GM12892 (cell line): ENCODE measurements at regions not wholly inside any gene's neighbourhood (a gene's known extent, or its start where the extent isn't known, plus 50 kb on each side); places are given as distances from the start of the nearest gene placed in this dataset.
"Not testable (repeated sequence)": the region's sequence is repeated elsewhere in the genome, so short reads cannot be mapped to it uniquely, and the experiment has no call there.

ENCODE experiments used
- DNase-seq: peaks from one replicate; pipeline ENCODE4 v3.0.0; 2011; ENCODE audit not compliant: insufficient read length
- FAIRE-seq: peaks from 2 replicates; lab custom pipeline; 2011; peaks lifted over from hg19 to GRCh38; lab: Jason Lieb, UNC
- POLR2A ChIP-seq: IDR thresholded peaks from 2 replicates; pipeline ENCODE4 v1.6.1; 2011; ENCODE audit warnings: low read depth, low read length, control low read depth
- POLR2AphosphoS5 ChIP-seq: IDR thresholded peaks from 2 replicates; pipeline ENCODE4 v1.6.1; 2011; ENCODE audit warnings: low read depth, low read length, control low read depth
- TAF1 ChIP-seq: IDR thresholded peaks from 2 replicates; pipeline ENCODE4 v1.6.1; 2011; ENCODE audit warnings: low read depth, mild to moderate bottlenecking, control low read depth, low read length, borderline replicate concordance

DNA sequence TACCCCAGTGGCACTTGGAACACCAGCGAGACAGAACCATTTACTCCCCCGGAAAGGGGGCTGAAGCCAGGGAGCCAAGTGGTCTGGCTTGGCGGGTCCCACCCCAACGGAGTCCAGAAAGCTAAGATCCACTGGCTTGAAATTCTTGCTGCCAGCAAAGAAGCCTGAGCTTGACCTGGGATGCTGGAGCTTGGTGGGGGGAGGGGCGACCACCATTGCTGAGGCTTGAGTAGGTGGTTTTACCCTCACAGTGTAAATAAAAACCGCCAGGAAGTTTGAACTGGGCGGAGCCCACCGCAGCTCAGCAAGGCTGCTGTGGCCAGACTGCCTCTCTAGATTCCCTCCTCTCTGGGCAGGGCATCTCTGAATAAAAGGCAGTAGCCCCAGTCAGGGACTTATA is 62.8 kb downstream of the RPS24 start:
- DNase-seq, FAIRE-seq: not testable (repeated sequence)

DNA sequence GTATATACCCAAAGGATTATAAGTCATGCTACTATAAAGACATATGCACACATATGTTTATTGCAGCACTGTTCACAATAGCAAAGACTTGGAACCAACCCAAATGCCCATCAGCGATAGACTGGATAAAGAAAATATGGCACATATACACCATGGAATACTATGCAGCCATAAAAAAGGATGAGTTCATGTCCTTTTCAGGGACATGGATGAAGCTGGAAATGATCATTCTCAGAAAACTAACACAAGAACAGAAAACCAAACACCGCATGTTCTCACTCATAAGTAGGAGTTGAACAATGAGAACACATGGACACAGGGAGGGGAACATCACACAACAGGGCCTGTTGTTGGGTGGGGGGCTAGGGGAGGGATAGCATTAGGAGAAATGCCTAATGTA is 68.9 kb downstream of the RPS24 start:
- FAIRE-seq, DNase-seq: not testable (repeated sequence)

DNA sequence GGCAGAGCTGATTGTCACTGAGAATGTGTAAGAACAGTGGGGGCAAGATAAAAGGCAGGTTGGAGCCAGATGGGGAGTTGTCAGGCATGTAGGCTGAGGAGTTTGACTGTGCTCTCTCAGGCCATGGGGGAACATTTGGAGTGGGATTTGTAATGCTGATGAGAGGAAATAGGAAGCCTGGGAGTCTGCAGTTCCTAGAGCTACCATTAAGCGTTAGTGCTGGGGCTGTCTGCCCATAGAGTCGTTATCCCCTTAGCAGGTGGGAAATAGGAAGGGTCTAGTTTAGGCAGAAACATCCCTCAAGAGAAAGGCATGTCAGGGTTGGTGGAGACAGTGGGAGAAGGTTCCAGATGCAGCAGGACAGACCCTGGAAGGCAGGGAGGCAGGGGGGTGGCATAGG is 75.5 kb downstream of the RPS24 start:
- DNase-seq (no peak), FAIRE-seq (no peak)
- TF ChIP-seq POLR2AphosphoS5, result no peak
- no peak for TF ChIP-seq POLR2A
- TF ChIP-seq TAF1, result no peak

DNA sequence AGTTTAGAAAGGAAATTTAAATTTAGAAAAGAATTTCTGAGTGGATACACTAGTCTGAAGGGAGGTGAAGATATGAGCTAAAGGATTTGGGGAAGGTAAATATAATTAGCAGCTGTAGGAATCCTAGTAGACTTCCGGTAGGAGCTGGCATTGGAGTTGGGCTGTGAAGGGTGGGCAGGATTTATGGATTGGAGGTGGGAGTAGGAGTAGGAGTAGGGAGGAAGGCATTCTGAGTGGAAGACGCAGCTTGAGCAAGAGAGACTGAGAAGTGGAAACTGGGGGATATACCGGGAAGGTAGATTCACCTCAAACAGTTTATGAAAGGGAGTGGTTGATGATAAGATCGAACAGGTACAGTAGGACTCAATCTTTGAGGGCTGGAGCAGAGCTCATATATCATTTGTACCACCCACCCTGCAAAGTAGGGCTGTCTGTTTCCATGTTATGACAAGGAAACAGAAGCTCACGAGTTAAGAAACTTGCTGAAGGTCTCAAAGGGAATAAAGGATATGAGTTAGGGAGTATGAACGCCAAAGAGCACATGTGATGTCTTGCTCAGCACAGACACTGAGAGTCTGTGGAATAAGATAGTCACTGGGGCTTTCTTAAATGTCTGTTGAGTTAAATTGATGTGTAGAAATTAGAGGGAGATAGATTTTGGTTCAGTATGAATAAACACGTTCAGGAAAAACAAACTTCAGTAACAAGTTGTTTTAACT is 81.6 kb downstream of the RPS24 start:
- FAIRE-seq, result no peak
- no peak for TF ChIP-seq POLR2AphosphoS5
- no peak for DNase-seq

DNA sequence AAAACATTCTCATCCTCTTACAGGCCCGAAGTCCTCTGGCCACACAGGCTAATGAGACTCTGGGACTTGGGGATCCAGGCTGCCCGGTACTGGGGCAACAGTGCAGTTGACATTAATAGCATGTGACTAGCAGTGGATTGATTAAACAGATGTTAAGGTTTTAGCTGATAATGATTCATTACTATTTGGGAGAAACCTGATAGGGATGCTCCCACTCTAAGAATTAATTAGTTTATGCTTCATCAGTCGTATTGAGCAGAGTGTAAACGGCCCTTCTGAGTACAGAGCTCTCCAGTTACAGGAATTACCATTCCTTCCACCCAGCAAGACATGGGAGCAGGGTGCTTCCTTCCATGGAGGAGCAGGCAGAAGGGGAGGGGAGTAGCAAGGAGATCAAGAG is 82.7 kb downstream of the RPS24 start:
- DNase-seq (no peak), FAIRE-seq (no peak)
- no peak for TF ChIP-seq POLR2A
- TF ChIP-seq POLR2AphosphoS5, result no peak
- TF ChIP-seq TAF1, result no peak

DNA sequence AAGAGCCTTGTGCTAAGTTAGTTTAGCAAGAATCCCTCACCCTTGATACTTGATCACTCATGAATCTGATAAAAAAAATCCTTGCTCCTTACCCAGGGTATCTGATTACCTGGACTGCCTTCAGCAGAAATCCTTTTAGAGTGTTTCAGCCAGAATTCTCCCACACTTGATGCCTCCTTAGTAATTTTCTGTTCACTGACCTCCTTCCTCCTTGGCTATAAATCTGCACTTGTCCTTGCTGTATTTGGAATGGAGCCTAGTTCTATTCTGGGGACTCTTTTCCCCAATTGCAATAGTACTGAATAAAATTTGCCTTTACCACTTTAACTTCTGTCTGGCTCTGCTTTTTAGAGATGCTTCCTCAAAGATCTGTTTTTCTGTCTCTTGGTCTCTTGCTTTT is 84.9 kb downstream of the RPS24 start:
- FAIRE-seq, result no peak
- no peak for DNase-seq
- TF ChIP-seq POLR2AphosphoS5, result no peak
- TF ChIP-seq TAF1, result no peak
- TF ChIP-seq POLR2A, result no peak

DNA sequence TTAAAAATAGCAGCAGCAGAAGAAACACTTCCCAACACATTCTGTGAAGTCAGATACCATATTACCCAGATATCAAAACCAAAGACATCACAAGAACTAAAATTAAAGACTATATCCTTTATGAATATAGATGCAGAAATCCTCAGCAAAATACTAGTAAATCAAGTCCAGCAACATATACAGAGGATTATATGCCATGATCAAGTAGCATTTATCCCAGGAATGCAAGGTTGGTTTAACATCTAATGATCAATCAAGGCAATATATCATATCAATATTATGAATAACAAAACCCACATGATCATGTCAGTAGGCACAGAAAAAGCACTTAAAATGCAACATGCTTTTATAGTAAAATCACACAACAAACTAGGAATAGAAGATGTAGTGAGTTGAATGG is 88.1 kb downstream of the RPS24 start:
- TF ChIP-seq POLR2A (no peak), POLR2AphosphoS5 (no peak), TAF1 (no peak)
- no peak for DNase-seq
- FAIRE-seq, result no peak

DNA sequence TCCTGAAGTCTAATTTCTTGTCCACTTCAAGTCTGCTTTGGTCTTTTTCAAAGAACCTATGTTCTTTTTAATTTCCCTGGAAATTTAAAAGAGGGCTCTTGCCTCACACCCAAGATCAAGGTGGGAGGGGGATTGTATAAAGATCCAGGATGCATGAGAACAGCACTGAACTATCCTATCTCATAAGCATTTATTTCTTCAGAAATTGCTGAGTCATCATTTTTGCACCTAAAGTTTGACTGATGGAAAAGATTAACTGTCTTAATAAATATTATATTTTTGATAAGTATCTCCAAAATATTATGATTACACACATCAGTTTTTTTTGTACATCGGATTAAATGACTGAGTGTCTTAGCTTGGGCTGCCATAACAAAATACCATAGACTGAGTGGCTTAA is 90.5 kb downstream of the RPS24 start:
- FAIRE-seq (no peak), DNase-seq (no peak)
- TF ChIP-seq POLR2AphosphoS5 (no peak), TAF1 (no peak), POLR2A (no peak)

DNA sequence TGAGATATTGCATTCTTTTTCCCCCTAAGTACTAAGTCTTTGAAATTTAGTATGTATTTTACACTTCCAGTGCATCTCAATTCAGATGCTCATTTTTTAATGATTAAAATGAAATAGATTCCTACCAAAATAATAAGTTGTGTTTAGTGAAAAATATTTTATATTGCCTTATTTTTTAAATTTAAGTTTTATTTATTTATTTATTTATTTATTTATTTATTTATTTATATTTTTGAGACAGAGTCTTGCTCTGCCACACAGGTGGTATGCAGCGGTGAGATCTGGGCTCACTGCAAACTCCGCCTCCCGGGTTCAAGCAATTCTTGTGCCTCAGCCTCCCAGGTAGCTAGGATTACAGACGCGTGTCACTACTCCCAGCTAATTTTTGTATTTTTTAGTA is 95.5 kb downstream of the RPS24 start:
- FAIRE-seq (no peak), DNase-seq (no peak)
- TF ChIP-seq POLR2A, result no peak
- no peak for TF ChIP-seq POLR2AphosphoS5
- no peak for TF ChIP-seq TAF1

DNA sequence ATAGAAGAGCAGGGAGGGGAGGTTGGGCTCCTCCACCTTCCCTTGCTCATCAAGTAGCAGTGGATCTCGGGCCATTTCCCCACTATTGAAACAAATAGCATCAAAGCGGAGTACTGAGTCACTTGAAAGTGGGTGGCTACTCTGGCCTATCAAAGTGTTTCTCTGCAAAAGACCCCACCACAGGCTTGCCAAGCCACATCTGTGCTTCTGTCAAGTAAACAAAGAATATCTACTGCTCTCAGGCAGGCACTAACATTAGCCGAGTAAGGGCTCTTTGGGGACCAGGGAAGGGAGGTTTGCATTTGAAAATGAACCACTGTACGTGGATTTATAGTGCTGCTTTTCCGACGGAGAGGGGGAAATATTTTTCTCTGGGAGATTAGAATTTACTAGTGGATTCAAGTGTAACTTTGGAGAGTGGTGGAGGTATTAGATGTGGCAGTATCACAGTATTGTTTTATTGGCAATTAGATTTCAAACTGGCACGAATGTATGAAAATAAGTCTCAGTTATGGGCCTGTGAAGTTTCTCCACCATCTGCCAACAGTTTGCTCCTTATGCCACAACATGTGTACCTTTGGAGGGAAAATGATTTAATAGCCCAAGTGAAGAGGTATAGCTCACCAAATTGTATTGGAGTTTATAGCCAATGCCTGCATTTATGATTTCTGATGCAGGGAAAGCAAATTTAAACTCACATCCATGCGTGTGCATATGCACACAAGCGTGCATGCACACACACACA is 97.5 kb downstream of the RPS24 start:
- FAIRE-seq (no peak), DNase-seq (no peak)
- TF ChIP-seq POLR2A, result no peak
- TF ChIP-seq TAF1, result no peak
- TF ChIP-seq POLR2AphosphoS5, result no peak

DNA sequence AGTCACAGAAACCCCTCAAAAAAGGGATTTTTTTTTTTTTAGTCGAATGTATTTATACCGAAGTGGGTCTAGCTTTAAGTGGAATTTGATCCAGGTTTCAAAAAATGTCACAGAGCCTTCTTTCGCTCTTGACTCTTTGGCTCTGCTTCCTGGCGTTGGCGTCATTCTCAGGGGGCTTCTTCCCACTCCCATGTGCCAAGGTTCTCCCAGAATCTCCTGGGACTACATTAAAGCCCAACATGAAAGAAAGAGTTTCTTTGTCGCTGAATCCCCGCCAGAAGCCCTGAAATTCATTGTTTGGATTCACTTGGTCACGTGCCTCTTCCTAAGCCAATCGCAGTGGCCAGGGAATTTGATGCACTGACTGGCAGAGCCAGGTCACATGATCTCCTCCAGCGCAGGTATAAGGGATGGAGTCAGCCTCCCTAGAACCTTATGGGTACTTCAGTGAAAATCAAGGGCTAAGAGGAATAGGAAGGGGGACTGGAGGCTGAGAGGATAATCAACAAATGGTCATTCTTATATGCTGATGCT is 101.2 kb downstream of the RPS24 start:
- no peak for FAIRE-seq
- no peak for TF ChIP-seq TAF1
- no peak for TF ChIP-seq POLR2AphosphoS5
- TF ChIP-seq POLR2A, result no peak

DNA sequence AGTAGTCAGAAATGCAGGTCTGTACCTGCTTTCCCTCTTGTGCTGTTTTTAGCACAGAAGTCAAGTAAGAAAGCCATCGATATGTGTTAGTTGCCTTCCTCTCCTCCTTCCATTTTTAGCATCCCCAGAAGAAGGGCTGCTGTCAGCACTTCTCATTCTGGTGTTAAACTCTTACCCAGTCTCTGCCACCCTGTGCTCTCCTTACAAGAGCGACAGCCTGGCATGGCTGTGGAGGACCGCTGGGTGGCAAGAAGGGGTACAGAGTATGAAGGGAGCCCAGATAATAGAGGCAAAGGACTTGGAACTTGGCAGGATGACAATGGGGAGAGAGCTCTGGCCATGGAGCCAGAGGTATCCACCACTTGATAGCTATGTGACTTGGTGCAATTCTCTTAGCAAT is 103.5 kb downstream of the RPS24 start:
- TF ChIP-seq POLR2AphosphoS5 (no peak), POLR2A (no peak), TAF1 (no peak)
- DNase-seq, result no peak
- FAIRE-seq, result no peak

More for the DNA sequence above, 101.2 kb downstream of the RPS24 start:
- DNase-seq, result no peak
